ENCODE measurements at regions not wholly inside any gene's neighbourhood (a gene's known extent, or its start where the extent isn't known, plus 50 kb on each side); places are given as distances from the start of the nearest gene placed in this dataset.

DNA sequence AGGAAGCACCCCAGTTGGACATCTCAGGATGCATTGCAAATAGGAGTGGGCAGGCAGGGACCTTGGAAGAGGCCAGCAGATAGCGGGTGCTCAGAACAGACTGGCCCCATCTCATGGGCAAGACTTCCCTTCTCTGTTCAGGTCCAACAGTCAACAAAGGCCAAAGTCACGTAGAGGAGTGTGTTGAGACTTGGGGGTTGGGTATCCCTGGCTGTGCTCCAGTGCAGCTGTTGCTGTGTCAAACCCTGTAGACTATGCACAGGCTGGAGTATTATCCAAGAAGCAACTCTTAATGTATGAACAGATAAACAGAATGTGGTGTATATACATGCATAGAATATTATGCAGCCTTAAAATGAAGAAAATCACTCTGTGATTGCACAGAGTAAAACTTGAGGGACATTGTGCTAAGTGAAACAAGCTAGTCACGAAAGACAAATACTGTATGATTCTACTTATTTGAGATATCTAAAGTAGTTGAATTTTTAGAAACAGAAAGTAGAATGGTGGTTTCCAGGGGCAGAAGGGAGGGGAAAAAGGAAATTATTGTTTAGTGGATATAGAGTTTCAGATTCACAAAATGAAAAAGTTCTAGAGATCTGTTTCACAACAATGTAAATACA, 192.1 kb upstream of the LCORL start:
- TF ChIP-seq, protein P1, sequence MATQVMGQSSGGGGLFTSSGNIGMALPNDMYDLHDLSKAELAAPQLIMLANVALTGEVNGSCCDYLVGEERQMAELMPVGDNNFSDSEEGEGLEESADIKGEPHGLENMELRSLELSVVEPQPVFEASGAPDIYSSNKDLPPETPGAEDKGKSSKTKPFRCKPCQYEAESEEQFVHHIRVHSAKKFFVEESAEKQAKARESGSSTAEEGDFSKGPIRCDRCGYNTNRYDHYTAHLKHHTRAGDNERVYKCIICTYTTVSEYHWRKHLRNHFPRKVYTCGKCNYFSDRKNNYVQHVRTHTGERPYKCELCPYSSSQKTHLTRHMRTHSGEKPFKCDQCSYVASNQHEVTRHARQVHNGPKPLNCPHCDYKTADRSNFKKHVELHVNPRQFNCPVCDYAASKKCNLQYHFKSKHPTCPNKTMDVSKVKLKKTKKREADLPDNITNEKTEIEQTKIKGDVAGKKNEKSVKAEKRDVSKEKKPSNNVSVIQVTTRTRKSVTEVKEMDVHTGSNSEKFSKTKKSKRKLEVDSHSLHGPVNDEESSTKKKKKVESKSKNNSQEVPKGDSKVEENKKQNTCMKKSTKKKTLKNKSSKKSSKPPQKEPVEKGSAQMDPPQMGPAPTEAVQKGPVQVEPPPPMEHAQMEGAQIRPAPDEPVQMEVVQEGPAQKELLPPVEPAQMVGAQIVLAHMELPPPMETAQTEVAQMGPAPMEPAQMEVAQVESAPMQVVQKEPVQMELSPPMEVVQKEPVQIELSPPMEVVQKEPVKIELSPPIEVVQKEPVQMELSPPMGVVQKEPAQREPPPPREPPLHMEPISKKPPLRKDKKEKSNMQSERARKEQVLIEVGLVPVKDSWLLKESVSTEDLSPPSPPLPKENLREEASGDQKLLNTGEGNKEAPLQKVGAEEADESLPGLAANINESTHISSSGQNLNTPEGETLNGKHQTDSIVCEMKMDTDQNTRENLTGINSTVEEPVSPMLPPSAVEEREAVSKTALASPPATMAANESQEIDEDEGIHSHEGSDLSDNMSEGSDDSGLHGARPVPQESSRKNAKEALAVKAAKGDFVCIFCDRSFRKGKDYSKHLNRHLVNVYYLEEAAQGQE (IDR thresholded peaks at IDR 0.05; ENCODE audit: insufficient read depth in 1 of 2, low read depth in 2 of 2, low read length in 2 of 2): no peak
- TF ChIP-seq SIN3A (IDR thresholded peaks at IDR 0.05; ENCODE audit: borderline replicate concordance, insufficient read depth, low read length) (no peak), TAF1 (IDR thresholded peaks at IDR 0.05; ENCODE audit: borderline replicate concordance, insufficient read depth, low read length) (no peak), FOXP2 (optimal IDR thresholded peaks at IDR 0.05; ENCODE audit: borderline replicate concordance, extremely low read depth, extremely low read length, insufficient read depth) (no peak), POLR2AphosphoS5 (IDR thresholded peaks at IDR 0.05; ENCODE audit: low read depth, low read length) (no peak)

DNA sequence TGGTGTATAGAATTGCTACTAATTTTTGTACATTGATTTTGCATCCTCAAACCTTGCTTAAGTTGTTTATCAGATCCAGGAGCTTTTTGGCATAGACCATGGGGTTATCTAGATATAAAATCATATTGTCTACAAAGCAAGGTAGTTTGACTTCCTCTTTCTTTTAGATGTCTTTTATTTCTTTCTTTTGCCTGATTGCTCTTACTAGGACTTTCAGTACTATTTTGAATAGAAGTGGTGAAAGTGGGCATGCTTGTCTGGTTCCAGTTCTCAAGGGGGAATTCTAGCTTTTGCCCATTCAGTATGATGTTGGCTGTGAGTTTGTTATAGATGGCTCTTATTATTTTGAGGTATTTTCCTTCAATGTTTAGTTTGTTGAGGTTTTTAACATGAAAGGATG, 187.9 kb upstream of the LCORL start:
- TF ChIP-seq TAF1 (IDR thresholded peaks at IDR 0.05; ENCODE audit: borderline replicate concordance, insufficient read depth, low read length): no peak
- TF ChIP-seq SIN3A (IDR thresholded peaks at IDR 0.05; ENCODE audit: borderline replicate concordance, insufficient read depth, low read length): no peak
- TF ChIP-seq, protein P1 (IDR thresholded peaks at IDR 0.05; ENCODE audit: insufficient read depth in 1 of 2, low read depth in 2 of 2, low read length in 2 of 2): no peak
- TF ChIP-seq FOXP2 (optimal IDR thresholded peaks at IDR 0.05; ENCODE audit: borderline replicate concordance, extremely low read depth, extremely low read length, insufficient read depth): no peak
- no peak for TF ChIP-seq POLR2AphosphoS5 (IDR thresholded peaks at IDR 0.05; ENCODE audit: low read depth, low read length)

GRCh38 chr4:18203966-18204365, 182.4 kb upstream of the LCORL start:
- TF ChIP-seq TAF1 (IDR thresholded peaks at IDR 0.05; ENCODE audit: borderline replicate concordance, insufficient read depth, low read length) (no peak), POLR2AphosphoS5 (IDR thresholded peaks at IDR 0.05; ENCODE audit: low read depth, low read length) (no peak), FOXP2 (optimal IDR thresholded peaks at IDR 0.05; ENCODE audit: borderline replicate concordance, extremely low read depth, extremely low read length, insufficient read depth) (no peak), SIN3A (IDR thresholded peaks at IDR 0.05; ENCODE audit: borderline replicate concordance, insufficient read depth, low read length) (no peak)
- TF ChIP-seq, protein P1 (IDR thresholded peaks at IDR 0.05; ENCODE audit: insufficient read depth in 1 of 2, low read depth in 2 of 2, low read length in 2 of 2): no peak

- no peak for TF ChIP-seq POLR2AphosphoS5 (IDR thresholded peaks at IDR 0.05; ENCODE audit: low read depth, low read length)
- TF ChIP-seq FOXP2 (optimal IDR thresholded peaks at IDR 0.05; ENCODE audit: borderline replicate concordance, extremely low read depth, extremely low read length, insufficient read depth): no peak
- no peak for TF ChIP-seq TAF1 (IDR thresholded peaks at IDR 0.05; ENCODE audit: borderline replicate concordance, insufficient read depth, low read length)
These were observed 180.9 kb upstream of the LCORL start for GRCh38 chr4:18202486-18202885.

DNA sequence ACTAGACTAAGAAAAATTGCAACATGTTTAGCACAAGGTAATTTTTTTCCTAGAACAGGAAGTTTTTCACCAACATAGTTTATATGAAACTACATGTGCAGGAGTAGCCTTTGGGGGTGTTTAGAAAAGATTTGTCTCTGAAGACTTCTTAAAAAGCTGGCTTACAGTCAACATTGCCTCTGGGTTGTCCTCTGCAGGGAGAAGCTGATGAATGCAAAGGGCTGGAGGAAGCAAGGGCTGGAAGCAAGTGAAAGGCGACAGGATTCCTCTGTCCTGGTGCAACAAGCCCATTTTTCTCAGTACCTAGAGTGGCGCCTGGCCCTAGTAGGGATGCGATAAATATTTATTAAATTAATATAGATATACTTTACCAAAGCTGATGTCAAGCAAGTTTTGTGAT, 180.3 kb upstream of the LCORL start:
- no peak for TF ChIP-seq SIN3A (IDR thresholded peaks at IDR 0.05; ENCODE audit: borderline replicate concordance, insufficient read depth, low read length)
- TF ChIP-seq, protein P1 (IDR thresholded peaks at IDR 0.05; ENCODE audit: insufficient read depth in 1 of 2, low read depth in 2 of 2, low read length in 2 of 2): no peak
- no peak for TF ChIP-seq FOXP2 (optimal IDR thresholded peaks at IDR 0.05; ENCODE audit: borderline replicate concordance, extremely low read depth, extremely low read length, insufficient read depth)
- TF ChIP-seq TAF1 (IDR thresholded peaks at IDR 0.05; ENCODE audit: borderline replicate concordance, insufficient read depth, low read length): no peak
- TF ChIP-seq POLR2AphosphoS5 (IDR thresholded peaks at IDR 0.05; ENCODE audit: low read depth, low read length): no peak

Data from PFSK-1 (cell line).